SU-DHL-6 (cell line): ENCODE measurements at regions not wholly inside any gene's neighbourhood (a gene's known extent, or its start where the extent isn't known, plus 50 kb on each side); places are given as distances from the start of the nearest gene placed in this dataset.

Experiments used
- H2AFZ ChIP-seq: fragments of 200-600 bp; sonication (generic); 2 replicates; pipeline ENCODE4 v1.6.1; 2014; ENCODE audit warnings: low read depth, mild to moderate bottlenecking, moderate library complexity, mixed read lengths, antibody characterized with exemption, low read length; ENCODE audit not compliant: severe bottlenecking
- H3F3A ChIP-seq: fragments of 200-600 bp; shearing (Covaris generic); 2 replicates; pipeline ENCODE4 v1.6.0; 2016; ENCODE audit warnings: antibody characterized with exemption, mild to moderate bottlenecking; ENCODE audit not compliant: insufficient read depth
- H3K27ac ChIP-seq: fragments of 200-600 bp; sonication (generic); 2 replicates; pipeline ENCODE4 v1.5.1; 2016; ENCODE audit warnings: low read depth, mild to moderate bottlenecking, low read length, moderate library complexity, mixed read lengths
- H3K27me3 ChIP-seq: fragments of 200-600 bp; sonication (generic), shearing (Covaris generic); 2 replicates; pipeline ENCODE4 v1.6.0; 2014; ENCODE audit warnings: mild to moderate bottlenecking, low read length
- H3K36me3 ChIP-seq: fragments of 200-600 bp; sonication (generic); 2 replicates; pipeline ENCODE4 v1.6.1; 2014; ENCODE audit warnings: mild to moderate bottlenecking, low read length, mixed read lengths
- H3K4me2 ChIP-seq: fragments of 300-600, 200-600 bp; shearing (Covaris generic), sonication (generic); 2 replicates; pipeline ENCODE4 v1.6.0; 2014; ENCODE audit warnings: low read length, low read depth, mild to moderate bottlenecking; ENCODE audit not compliant: poor library complexity, severe bottlenecking
- H3K4me3 ChIP-seq: fragments of 200-600 bp; sonication (generic); 2 replicates; pipeline ENCODE4 v1.5.1; 2014; ENCODE audit warnings: antibody characterized with exemption, low read length, mild to moderate bottlenecking, mixed read lengths; ENCODE audit not compliant: insufficient read depth, poor library complexity, severe bottlenecking
- H3K79me2 ChIP-seq: fragments of 200-600 bp; sonication (generic); 2 replicates; pipeline ENCODE4 v1.6.1; 2014; ENCODE audit warnings: mild to moderate bottlenecking, low read length, moderate library complexity; ENCODE audit not compliant: insufficient read depth
- H3K9ac ChIP-seq: fragments of 200-600 bp; sonication (generic); 2 replicates; pipeline ENCODE4 v1.7.0; 2014; ENCODE audit warnings: mild to moderate bottlenecking, low read length
- H3K9me2 ChIP-seq: fragments of 200-600 bp; sonication (generic); replicated peaks from 2 replicates; pipeline ENCODE4 v1.6.1; 2014; ENCODE audit warnings: low read length; ENCODE audit not compliant: insufficient read depth
- H3K9me3 ChIP-seq: fragments of 200-600 bp; sonication (generic); 2 replicates; pipeline ENCODE4 v1.6.1; 2014; ENCODE audit warnings: low read length, mixed read lengths; ENCODE audit not compliant: insufficient read depth
- H4K20me1 ChIP-seq: fragments of 200-600 bp; sonication (generic); 2 replicates; pipeline ENCODE4 v1.6.1; 2014; ENCODE audit warnings: low read depth, mild to moderate bottlenecking, antibody characterized with exemption, low read length, moderate library complexity, mixed read lengths
- CTCF ChIP-seq: fragments of 200-600 bp; sonication (generic); IDR thresholded peaks from one replicate; pipeline ENCODE4 v1.5.1; 2017; ENCODE audit warnings: antibody characterized with exemption, mild to moderate bottlenecking, low read length, moderate library complexity; ENCODE audit not compliant: insufficient read depth, poor library complexity, severe bottlenecking
- EZH2phosphoT487 ChIP-seq: fragments of 200-600 bp; sonication (generic), shearing (Covaris generic); conservative IDR thresholded peaks from 2 replicates; pipeline ENCODE4 v1.6.1; 2018; ENCODE audit warnings: mild to moderate bottlenecking, antibody characterized with exemption, low read length, moderate library complexity, mixed read lengths

GRCh38 chr10:128727114-128727513 is 600.9 kb upstream of the MKI67 start:
- Histone ChIP-seq H2AFZ (no peak overlapping the region), H3K79me2 (no peaks in the 10 kb centered on the region), H3K36me3 (no peaks in the 10 kb centered on the region), H4K20me1 (no peaks in the 10 kb centered on the region), H3K9me3 (no peaks in the 10 kb centered on the region), H3K4me3 (no peak overlapping the region), H3K27ac (no peak overlapping the region), H3K27me3 (no peaks in the 10 kb centered on the region), H3K9ac (no peak overlapping the region), H3K4me2 (no peak overlapping the region), H3K9me2 (no peaks in the 10 kb centered on the region), H3F3A (no peaks in the 10 kb centered on the region)
- TF ChIP-seq CTCF = no peak
- TF ChIP-seq EZH2phosphoT487 = no peak

GRCh38 chr10:128729910-128730420 is 603.7 kb upstream of the MKI67 start:
- no peaks in the 10 kb centered on the region for H3K79me2 ChIP-seq
- H3K27me3 ChIP-seq = no peaks in the 10 kb centered on the region
- no peaks in the 10 kb centered on the region for H3F3A ChIP-seq
- H3K36me3 ChIP-seq = no peaks in the 10 kb centered on the region
- H3K4me3 ChIP-seq = no peak overlapping the region
- H4K20me1 ChIP-seq = no peaks in the 10 kb centered on the region
- no peaks in the 10 kb centered on the region for H3K9me2 ChIP-seq
- no peak overlapping the region for H3K4me2 ChIP-seq
- H2AFZ ChIP-seq = no peak overlapping the region
- TF ChIP-seq CTCF = no peak
- TF ChIP-seq EZH2phosphoT487 = no peak
- H3K9ac ChIP-seq = no peak overlapping the region
- H3K9me3 ChIP-seq = no peaks in the 10 kb centered on the region
- H3K27ac ChIP-seq = no peak overlapping the region

GRCh38 chr10:128730922-128731321 is 604.7 kb upstream of the MKI67 start:
- TF ChIP-seq CTCF (no peak), EZH2phosphoT487 (no peak)
- no peak overlapping the region for H2AFZ ChIP-seq

More at GRCh38 chr10:128730922-128731321, 604.7 kb upstream of the MKI67 start:
- Histone ChIP-seq H3K79me2 (no peaks in the 10 kb centered on the region), H3K27ac (no peak overlapping the region), H3K4me2 (no peak overlapping the region), H3K27me3 (no peaks in the 10 kb centered on the region), H3K4me3 (no peak overlapping the region), H3K9me2 (no peaks in the 10 kb centered on the region), H3F3A (no peaks in the 10 kb centered on the region), H3K9ac (no peak overlapping the region), H4K20me1 (no peaks in the 10 kb centered on the region), H3K9me3 (no peaks in the 10 kb centered on the region), H3K36me3 (no peaks in the 10 kb centered on the region)
